ENCODE measurements at regions not wholly inside any gene's neighbourhood (a gene's known extent, or its start where the extent isn't known, plus 50 kb on each side); places are given as distances from the start of the nearest gene placed in this dataset.
"Not testable (repeated sequence)": the region's sequence is repeated elsewhere in the genome, so short reads cannot be mapped to it uniquely, and the experiment has no call there.

GRCh38 chr6:95867205-95867604 is 148.6 kb upstream of the FUT9 start:
- DNase-seq = no peak

- no peak for DNase-seq
Measured at GRCh38 chr6:95877480-95877879, 138.3 kb upstream of the FUT9 start.

- DNase-seq = no peak
Measured at GRCh38 chr6:95879856-95880255, 135.9 kb upstream of the FUT9 start.

- no peak for DNase-seq
Measured at GRCh38 chr6:95882371-95882770, 133.4 kb upstream of the FUT9 start.

- DNase-seq = not testable (repeated sequence)
Measured at GRCh38 chr6:95888711-95889110, 127.1 kb upstream of the FUT9 start.

GRCh38 chr6:95905132-95905531 is 110.6 kb upstream of the FUT9 start:
- no peak for DNase-seq

GRCh38 chr6:95917034-95917433 is 98.7 kb upstream of the FUT9 start:
- DNase-seq = no peak

- no peak for DNase-seq
Measured at GRCh38 chr6:95923518-95923917, 92.3 kb upstream of the FUT9 start.

GRCh38 chr6:95935736-95936135 is 80.0 kb upstream of the FUT9 start:
- DNase-seq = no peak

GRCh38 chr6:95946906-95947305 is 68.9 kb upstream of the FUT9 start:
- no peak for DNase-seq

- DNase-seq = no peak
Measured at GRCh38 chr6:95948324-95948723, 67.5 kb upstream of the FUT9 start.

GRCh38 chr6:95949985-95950384 is 65.8 kb upstream of the FUT9 start:
- no peak for DNase-seq

- no peak for DNase-seq
Measured at GRCh38 chr6:95958686-95959085, 57.1 kb upstream of the FUT9 start.

GRCh38 chr6:95959261-95959660 is 56.5 kb upstream of the FUT9 start:
- no peak for DNase-seq

Measured in T-helper 1 cell (primary cell).